ENCODE measurements at regions not wholly inside any gene's neighbourhood (a gene's known extent, or its start where the extent isn't known, plus 50 kb on each side); places are given as distances from the start of the nearest gene placed in this dataset.

DNA sequence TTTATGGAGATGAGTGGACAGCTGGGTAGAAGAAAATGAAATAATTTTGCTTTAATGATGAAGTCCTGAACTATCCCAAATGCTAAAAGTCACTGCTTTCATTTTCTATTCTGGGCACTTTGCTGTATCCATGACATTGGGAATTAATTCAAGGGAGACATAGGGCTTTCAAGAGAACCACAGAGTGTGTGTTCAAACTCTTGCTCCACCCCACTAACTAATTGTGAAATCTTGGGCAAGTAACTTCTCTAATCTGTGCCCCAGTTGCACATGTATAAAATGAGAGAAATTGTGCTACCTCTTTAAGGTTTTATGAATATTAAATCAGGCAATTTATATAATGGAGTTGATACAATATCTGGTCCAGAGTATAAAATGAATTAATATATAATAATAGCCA, 1422.0 kb downstream of the ADGRL3 start:
- TF ChIP-seq POLR2A (IDR thresholded peaks at IDR 0.05) (no peak), POLR2AphosphoS5 (IDR thresholded peaks at IDR 0.05; ENCODE audit: insufficient read depth in 1 of 2, low read depth in 1 of 2) (no peak)
- TF ChIP-seq, protein P1, sequence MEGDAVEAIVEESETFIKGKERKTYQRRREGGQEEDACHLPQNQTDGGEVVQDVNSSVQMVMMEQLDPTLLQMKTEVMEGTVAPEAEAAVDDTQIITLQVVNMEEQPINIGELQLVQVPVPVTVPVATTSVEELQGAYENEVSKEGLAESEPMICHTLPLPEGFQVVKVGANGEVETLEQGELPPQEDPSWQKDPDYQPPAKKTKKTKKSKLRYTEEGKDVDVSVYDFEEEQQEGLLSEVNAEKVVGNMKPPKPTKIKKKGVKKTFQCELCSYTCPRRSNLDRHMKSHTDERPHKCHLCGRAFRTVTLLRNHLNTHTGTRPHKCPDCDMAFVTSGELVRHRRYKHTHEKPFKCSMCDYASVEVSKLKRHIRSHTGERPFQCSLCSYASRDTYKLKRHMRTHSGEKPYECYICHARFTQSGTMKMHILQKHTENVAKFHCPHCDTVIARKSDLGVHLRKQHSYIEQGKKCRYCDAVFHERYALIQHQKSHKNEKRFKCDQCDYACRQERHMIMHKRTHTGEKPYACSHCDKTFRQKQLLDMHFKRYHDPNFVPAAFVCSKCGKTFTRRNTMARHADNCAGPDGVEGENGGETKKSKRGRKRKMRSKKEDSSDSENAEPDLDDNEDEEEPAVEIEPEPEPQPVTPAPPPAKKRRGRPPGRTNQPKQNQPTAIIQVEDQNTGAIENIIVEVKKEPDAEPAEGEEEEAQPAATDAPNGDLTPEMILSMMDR (IDR thresholded peaks at IDR 0.05): no peak
